ENCODE measurements at regions not wholly inside any gene's neighbourhood (a gene's known extent, or its start where the extent isn't known, plus 50 kb on each side); places are given as distances from the start of the nearest gene placed in this dataset.
"Not testable (repeated sequence)": the region's sequence is repeated elsewhere in the genome, so short reads cannot be mapped to it uniquely, and the experiment has no call there.

GRCh38 chr5:136819526-136820302 is 454.4 kb upstream of the TRPC7 start:
- ATAC-seq (no peak), DNase-seq (no peak)
- H3K27ac ChIP-seq = no peak overlapping the region
- intact Hi-C loops (cut with DNase I) = no loop called here
- no peaks in the 10 kb centered on the region for H3K4me1 ChIP-seq
- TF ChIP-seq CTCF (IDR thresholded peaks at IDR 0.05) = no peak
- no peaks in the 10 kb centered on the region for H3K36me3 ChIP-seq
- no peak overlapping the region for H3K4me3 ChIP-seq
- no peaks in the 10 kb centered on the region for H3K27me3 ChIP-seq
- H3K9me3 ChIP-seq = no peaks in the 10 kb centered on the region

DNA sequence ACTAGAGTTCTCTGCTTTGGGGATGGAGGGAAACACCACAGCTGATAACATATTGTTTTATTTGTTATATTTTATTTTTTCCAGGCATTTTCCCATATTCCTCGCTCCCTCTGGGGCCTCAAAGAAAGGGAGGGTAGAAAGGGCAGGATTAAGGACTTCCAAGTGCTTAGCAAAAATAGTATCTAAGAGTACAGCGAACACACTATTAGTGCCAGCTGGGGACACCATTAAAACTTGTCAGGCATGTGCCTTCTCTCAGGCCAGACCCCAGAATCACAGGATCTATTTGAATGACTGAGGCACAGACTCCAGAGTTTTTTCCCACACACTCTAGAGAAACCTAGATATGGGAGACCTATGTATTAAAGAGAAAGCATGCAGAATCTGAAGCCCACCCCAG is 451.0 kb upstream of the TRPC7 start:
- no peaks in the 10 kb centered on the region for H3K27me3 ChIP-seq
- no peaks in the 10 kb centered on the region for H3K4me1 ChIP-seq
- H3K4me3 ChIP-seq = no peak overlapping the region
- no peak for TF ChIP-seq CTCF (IDR thresholded peaks at IDR 0.05)
- intact Hi-C loops (cut with DNase I) = no loop called here
- no peaks in the 10 kb centered on the region for H3K9me3 ChIP-seq
- ATAC-seq (no peak), DNase-seq (no peak)
- H3K36me3 ChIP-seq = no peaks in the 10 kb centered on the region
- no peak overlapping the region for H3K27ac ChIP-seq

DNA sequence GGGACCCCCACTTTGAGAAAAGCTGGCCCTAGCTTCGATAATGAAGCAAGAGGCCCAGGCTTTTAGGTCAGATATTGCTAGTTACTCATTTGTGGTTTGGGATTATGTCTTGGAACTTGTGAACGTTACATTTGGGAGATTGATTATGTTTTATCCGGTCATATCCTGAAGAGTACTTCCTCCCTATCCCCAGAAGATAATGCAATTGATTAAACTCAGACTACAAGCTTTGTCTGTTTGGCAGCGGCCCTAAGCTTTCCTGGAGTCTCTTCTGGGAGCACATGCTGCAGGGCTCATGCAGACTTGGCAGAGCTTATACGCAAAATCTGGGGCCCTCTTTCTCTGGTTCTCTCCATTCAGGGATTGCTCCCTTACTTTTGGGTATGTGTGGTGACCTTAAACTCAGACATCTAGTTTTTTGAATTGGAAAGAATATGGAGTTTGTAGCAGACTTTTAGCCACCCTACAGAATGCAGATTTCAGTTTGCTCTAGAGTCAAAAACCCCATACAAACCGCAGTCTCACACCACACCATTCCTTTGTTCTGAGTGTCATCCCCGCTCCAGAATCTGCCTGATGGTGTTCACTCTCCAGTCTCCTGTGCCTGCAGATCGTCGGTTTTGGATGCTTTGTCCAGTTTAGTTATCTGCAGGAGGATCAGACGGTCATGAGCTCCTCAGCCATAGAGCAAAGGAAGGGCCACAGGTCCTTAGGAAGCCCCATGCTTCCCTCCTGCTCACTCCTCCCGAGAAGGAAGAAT is 449.5 kb upstream of the TRPC7 start:
- DNase-seq (no peak), ATAC-seq (no peak)

GRCh38 chr5:136812270-136812669 is 446.9 kb upstream of the TRPC7 start:
- ATAC-seq; H3K36me3 ChIP-seq; H3K4me3 ChIP-seq; H3K27ac ChIP-seq; H3K27me3 ChIP-seq; intact Hi-C loops (cut with DNase I); H3K9me3 ChIP-seq; DNase-seq; H3K4me1 ChIP-seq: not testable (repeated sequence)

More for the DNA sequence above, 449.5 kb upstream of the TRPC7 start:
- Histone ChIP-seq H3K36me3 (no peaks in the 10 kb centered on the region), H3K27ac (no peak overlapping the region), H3K9me3 (no peaks in the 10 kb centered on the region), H3K4me3 (no peak overlapping the region), H3K4me1 (no peaks in the 10 kb centered on the region), H3K27me3 (no peaks in the 10 kb centered on the region)
- intact Hi-C loops (cut with DNase I) = no loop called here
- no peak for TF ChIP-seq CTCF (IDR thresholded peaks at IDR 0.05)

DNA sequence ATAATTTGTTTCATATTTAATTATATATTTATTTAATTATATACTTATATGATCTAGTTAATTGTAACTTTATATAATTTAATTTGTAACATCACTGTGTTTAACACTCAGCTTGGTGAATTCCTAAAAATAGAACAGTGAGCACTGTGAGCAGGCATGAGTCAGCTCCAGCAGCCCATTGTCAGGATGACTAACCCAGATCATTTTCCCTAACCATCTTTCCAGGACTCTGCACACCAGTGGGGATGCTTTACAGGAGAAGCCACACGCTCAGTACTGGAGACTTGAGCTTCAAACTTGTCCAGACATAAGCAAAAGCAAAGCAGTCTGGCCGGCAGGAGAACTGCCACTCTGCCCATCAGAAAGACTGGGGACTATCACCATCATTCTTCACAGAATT is 446.2 kb upstream of the TRPC7 start:
- no peak for DNase-seq
- no peak for TF ChIP-seq CTCF (IDR thresholded peaks at IDR 0.05)
- H3K36me3 ChIP-seq = no peaks in the 10 kb centered on the region
- no peak for ATAC-seq
- no peaks in the 10 kb centered on the region for H3K4me1 ChIP-seq
- intact Hi-C loops (cut with DNase I) = no loop called here
- H3K27ac ChIP-seq = no peak overlapping the region
- no peaks in the 10 kb centered on the region for H3K9me3 ChIP-seq
- no peaks in the 10 kb centered on the region for H3K27me3 ChIP-seq
- no peak overlapping the region for H3K4me3 ChIP-seq

DNA sequence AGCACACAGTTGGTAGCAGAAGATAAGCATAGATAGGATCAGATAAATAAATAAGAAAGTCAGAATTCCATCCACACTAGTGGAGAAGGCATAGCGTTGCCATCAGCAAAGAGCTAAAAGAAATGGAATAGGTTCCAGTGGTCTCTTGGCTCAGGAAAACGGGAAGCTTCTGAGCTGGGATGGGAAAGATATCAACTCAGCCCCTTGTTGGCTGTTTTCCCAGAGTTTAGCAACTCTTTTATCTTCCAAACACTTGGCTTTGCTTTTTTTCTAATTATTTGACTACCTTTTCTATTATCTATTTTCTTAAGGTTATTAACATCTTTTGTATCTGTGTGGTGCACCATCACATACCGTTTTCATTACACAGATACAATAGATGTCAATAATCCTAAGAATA is 445.7 kb upstream of the TRPC7 start:
- TF ChIP-seq CTCF (IDR thresholded peaks at IDR 0.05) = no peak
- Histone ChIP-seq H3K9me3 (no peaks in the 10 kb centered on the region), H3K36me3 (no peaks in the 10 kb centered on the region), H3K27ac (no peak overlapping the region), H3K4me1 (no peaks in the 10 kb centered on the region), H3K27me3 (no peaks in the 10 kb centered on the region), H3K4me3 (no peak overlapping the region)
- intact Hi-C loops (cut with DNase I) = no loop called here
- ATAC-seq (no peak), DNase-seq (no peak)
